ENCODE measurements at regions not wholly inside any gene's neighbourhood (a gene's known extent, or its start where the extent isn't known, plus 50 kb on each side); places are given as distances from the start of the nearest gene placed in this dataset.

- ATAC-seq = no peak
- no peak overlapping the region for H2AFZ ChIP-seq (ENCODE audit: low read depth, low read length, poor library complexity, severe bottlenecking)
- intact Hi-C loops (cut with micrococcal nuclease) = no loop called here
- no peak overlapping the region for H3K27ac ChIP-seq (ENCODE audit: low read depth, low read length)
- TF ChIP-seq ZNF274 (IDR thresholded peaks at IDR 0.05; ENCODE audit: low read depth, low read length) (no peak), FOSL1 (IDR thresholded peaks at IDR 0.05; ENCODE audit: low read depth) (no peak), POLR2AphosphoS5 (IDR thresholded peaks at IDR 0.05; ENCODE audit: low read depth, low read length) (no peak), ZFX (IDR thresholded peaks at IDR 0.05) (no peak), CBX3 (IDR thresholded peaks at IDR 0.05; ENCODE audit: low read depth) (no peak), SRF (IDR thresholded peaks at IDR 0.05; ENCODE audit: low read depth) (no peak), RAD21 (IDR thresholded peaks at IDR 0.05; ENCODE audit: low read depth) (no peak), SIN3A (IDR thresholded peaks at IDR 0.05; ENCODE audit: low read depth) (no peak), YY1 (IDR thresholded peaks at IDR 0.05; ENCODE audit: extremely low read depth, insufficient replicate concordance, low read depth, low read length) (no peak), CTCF (IDR thresholded peaks at IDR 0.05 in 2 of 3, conservative IDR thresholded peaks at IDR 0.05 in 1 of 3; ENCODE audit: borderline replicate concordance in 1 of 3, insufficient read depth in 1 of 3, low read depth in 2 of 3, low read length in 2 of 3) (no peak), JUND (IDR thresholded peaks at IDR 0.05) (no peak), EZH2phosphoT487 (IDR thresholded peaks at IDR 0.05; ENCODE audit: borderline replicate concordance) (no peak), POLR2A (IDR thresholded peaks at IDR 0.05; ENCODE audit: borderline replicate concordance, extremely low read depth, insufficient read depth, insufficient read length) (no peak), SP1 (IDR thresholded peaks at IDR 0.05; ENCODE audit: low read depth) (no peak), TCF7L2 (IDR thresholded peaks at IDR 0.05; ENCODE audit: borderline replicate concordance, extremely low read depth, insufficient read depth, insufficient read length) (no peak), MAX (IDR thresholded peaks at IDR 0.05) (no peak)
- TF ChIP-seq, protein P1, sequence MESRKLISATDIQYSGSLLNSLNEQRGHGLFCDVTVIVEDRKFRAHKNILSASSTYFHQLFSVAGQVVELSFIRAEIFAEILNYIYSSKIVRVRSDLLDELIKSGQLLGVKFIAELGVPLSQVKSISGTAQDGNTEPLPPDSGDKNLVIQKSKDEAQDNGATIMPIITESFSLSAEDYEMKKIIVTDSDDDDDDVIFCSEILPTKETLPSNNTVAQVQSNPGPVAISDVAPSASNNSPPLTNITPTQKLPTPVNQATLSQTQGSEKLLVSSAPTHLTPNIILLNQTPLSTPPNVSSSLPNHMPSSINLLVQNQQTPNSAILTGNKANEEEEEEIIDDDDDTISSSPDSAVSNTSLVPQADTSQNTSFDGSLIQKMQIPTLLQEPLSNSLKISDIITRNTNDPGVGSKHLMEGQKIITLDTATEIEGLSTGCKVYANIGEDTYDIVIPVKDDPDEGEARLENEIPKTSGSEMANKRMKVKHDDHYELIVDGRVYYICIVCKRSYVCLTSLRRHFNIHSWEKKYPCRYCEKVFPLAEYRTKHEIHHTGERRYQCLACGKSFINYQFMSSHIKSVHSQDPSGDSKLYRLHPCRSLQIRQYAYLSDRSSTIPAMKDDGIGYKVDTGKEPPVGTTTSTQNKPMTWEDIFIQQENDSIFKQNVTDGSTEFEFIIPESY (IDR thresholded peaks at IDR 0.05; ENCODE audit: extremely low read depth, insufficient replicate concordance, low read length) = no peak
- no peaks in the 10 kb centered on the region for H4K20me1 ChIP-seq (ENCODE audit: insufficient read depth)
- H3K9ac ChIP-seq (ENCODE audit: low read length) = no peak overlapping the region
- H3K79me2 ChIP-seq (ENCODE audit: insufficient read depth, low read length) = no peaks in the 10 kb centered on the region
- ChIA-PET CTCF (interaction anchor here (1.0 kb wide), 1 partner anchor 119 kb away, joined by 3 read pairs; no protein-coding TSS in a partner anchor), RAD21 (ENCODE audit: low non-redundant PET in 1 of 2, low total read pairs in 2 of 2, uncharacterized antibody in 2 of 2, unreplicated experiment in 2 of 2) (no interaction called here), POLR2A (no interaction called here)
- no peaks in the 10 kb centered on the region for H3K9me2 ChIP-seq (ENCODE audit: insufficient read depth)
- H3K36me3 ChIP-seq (ENCODE audit: control insufficient read depth in 1 of 2, insufficient read depth in 2 of 2, low read length in 2 of 2) = no peaks in the 10 kb centered on the region
- no peak overlapping the region for H3K4me3 ChIP-seq (replicated peaks in 1 of 2; ENCODE audit: low read depth in 1 of 2, low read length in 2 of 2)
- H3K9me3 ChIP-seq (ENCODE audit: control insufficient read depth in 1 of 2, insufficient read depth in 1 of 2, low read depth in 1 of 2, low read length in 2 of 2) = no peaks in the 10 kb centered on the region
- no peak for DNase-seq (ENCODE audit: low read depth, low spot score)
- H3K4me2 ChIP-seq (ENCODE audit: low read length) = no peak overlapping the region
- H3K27me3 ChIP-seq (ENCODE audit: insufficient read depth, low read length) = no peaks in the 10 kb centered on the region
- no peaks in the 10 kb centered on the region for H3K4me1 ChIP-seq (ENCODE audit: control insufficient read depth in 1 of 2, insufficient read depth in 2 of 2, low read length in 2 of 2)
- no TSS peak for BruUV-seq (replicated peaks)
These were observed 230.0 kb upstream of the MCTP2 start for GRCh38 chr15:94001255-94001801.
